HG03571 (cell line): ENCODE measurements at regions not wholly inside any gene's neighbourhood (a gene's known extent, or its start where the extent isn't known, plus 50 kb on each side); places are given as distances from the start of the nearest gene placed in this dataset.
A peak's percentile ranks its signal among the peaks of the same experiment; 100 is the strongest.
"Not testable (repeated sequence)": the region's sequence is repeated elsewhere in the genome, so short reads cannot be mapped to it uniquely, and the experiment has no call there.

ENCODE experiments used
- ATAC-seq: cut with Tn5 transposase; IDR thresholded peaks from one replicate; pipeline ENCODE4 v1.9.1; 2021; ENCODE audit not compliant: unreplicated experiment

GRCh38 chr7:16369855-16370254 lies 51.5 kb downstream of the CRPPA start:
- no peak for ATAC-seq

GRCh38 chr7:16369309-16369708 lies 52.0 kb downstream of the CRPPA start:
- not testable (repeated sequence) for ATAC-seq

GRCh38 chr7:16368885-16369284 lies 52.5 kb downstream of the CRPPA start:
- ATAC-seq = no peak

- ATAC-seq = no peak
These were observed 54.2 kb downstream of the CRPPA start for GRCh38 chr7:16367115-16367514.

GRCh38 chr7:16365952-16366351 lies 55.4 kb downstream of the CRPPA start:
- ATAC-seq = no peak

- no peak for ATAC-seq
These were observed 56.2 kb downstream of the CRPPA start for GRCh38 chr7:16365177-16365576.

- ATAC-seq = no peak
These were observed 62.1 kb downstream of the CRPPA start for GRCh38 chr7:16359216-16359615.

GRCh38 chr7:16357921-16358320 lies 63.4 kb downstream of the CRPPA start:
- ATAC-seq = no peak

GRCh38 chr7:16357474-16357873 lies 63.9 kb downstream of the CRPPA start:
- ATAC-seq = no peak

GRCh38 chr7:16356301-16356958 lies 64.9 kb downstream of the CRPPA start:
- ATAC-seq = no peak

- ATAC-seq = no peak
These were observed 66.8 kb downstream of the CRPPA start for GRCh38 chr7:16354573-16354972.

- ATAC-seq = no peak
These were observed 68.1 kb downstream of the CRPPA start for GRCh38 chr7:16353226-16353625.

GRCh38 chr7:16350634-16351033 lies 70.7 kb downstream of the CRPPA start:
- ATAC-seq = peak; percentile 78

- no peak for ATAC-seq
These were observed 73.1 kb downstream of the CRPPA start for GRCh38 chr7:16348251-16348650.

- ATAC-seq = no peak
These were observed 73.5 kb downstream of the CRPPA start for GRCh38 chr7:16347827-16348192.

GRCh38 chr7:16347066-16347826 lies 74.1 kb downstream of the CRPPA start:
- no peak for ATAC-seq

GRCh38 chr7:16345979-16346958 lies 75.1 kb downstream of the CRPPA start:
- ATAC-seq = peak; percentile 46

- no peak for ATAC-seq
These were observed 76.4 kb downstream of the CRPPA start for GRCh38 chr7:16344927-16345326.

- ATAC-seq = no peak
These were observed 77.7 kb downstream of the CRPPA start for GRCh38 chr7:16343612-16344011.

- no peak for ATAC-seq
These were observed 83.3 kb downstream of the CRPPA start for GRCh38 chr7:16338065-16338464.

- ATAC-seq = no peak
These were observed 95.2 kb downstream of the CRPPA start for GRCh38 chr7:16326106-16326505.
